ENCODE measurements at regions not wholly inside any gene's neighbourhood (a gene's known extent, or its start where the extent isn't known, plus 50 kb on each side); places are given as distances from the start of the nearest gene placed in this dataset.

- TF ChIP-seq CTCF (IDR thresholded peaks at IDR 0.05; ENCODE audit: insufficient read depth, low read depth, low read length) (no peak), EZH2 (IDR thresholded peaks at IDR 0.05; ENCODE audit: insufficient read depth, low read length) (no peak)
These were observed 124.2 kb upstream of the KCNIP4 start for GRCh38 chr4:22072726-22073125.

Data from astrocyte (in vitro differentiated cells and primary cell).